ENCODE measurements at regions not wholly inside any gene's neighbourhood (a gene's known extent, or its start where the extent isn't known, plus 50 kb on each side); places are given as distances from the start of the nearest gene placed in this dataset.
"Not testable (repeated sequence)": the region's sequence is repeated elsewhere in the genome, so short reads cannot be mapped to it uniquely, and the experiment has no call there.

- DNase-seq: no peak
These were observed 187.6 kb downstream of the ETNK1 start for GRCh38 chr12:22812531-22812930.

GRCh38 chr12:22821985-22822384 is 197.0 kb downstream of the ETNK1 start:
- no peak for DNase-seq

- no peak for DNase-seq
These were observed 201.1 kb downstream of the ETNK1 start for GRCh38 chr12:22826026-22826425.

GRCh38 chr12:22826446-22826981 is 201.5 kb downstream of the ETNK1 start:
- DNase-seq: not testable (repeated sequence)

GRCh38 chr12:22828066-22828465 is 203.1 kb downstream of the ETNK1 start:
- no peak for DNase-seq

- DNase-seq: no peak
These were observed 210.5 kb downstream of the ETNK1 start for GRCh38 chr12:22835431-22835830.

- no peak for DNase-seq
These were observed 225.2 kb downstream of the ETNK1 start for GRCh38 chr12:22850185-22850584.

GRCh38 chr12:22851532-22851931 is 226.6 kb downstream of the ETNK1 start:
- no peak for DNase-seq

GRCh38 chr12:22855456-22855855 is 230.5 kb downstream of the ETNK1 start:
- no peak for DNase-seq

GRCh38 chr12:22856178-22856577 is 231.2 kb downstream of the ETNK1 start:
- peak; percentile 11 to 21 for DNase-seq

GRCh38 chr12:22858849-22859570 is 234.0 kb downstream of the ETNK1 start:
- DNase-seq: no peak

GRCh38 chr12:22860926-22861325 is 236.0 kb downstream of the ETNK1 start:
- no peak for DNase-seq

- no peak for DNase-seq
These were observed 240.9 kb downstream of the ETNK1 start for GRCh38 chr12:22865822-22866221.

- no peak for DNase-seq
These were observed 241.4 kb downstream of the ETNK1 start for GRCh38 chr12:22866406-22866805.

- no peak for DNase-seq
These were observed 249.2 kb downstream of the ETNK1 start for GRCh38 chr12:22874151-22874550.

GRCh38 chr12:22876262-22876661 is 251.3 kb downstream of the ETNK1 start:
- DNase-seq: no peak

- no peak for DNase-seq
These were observed 254.2 kb downstream of the ETNK1 start for GRCh38 chr12:22879203-22879602.

GRCh38 chr12:22880331-22880730 is 255.4 kb downstream of the ETNK1 start:
- DNase-seq: no peak

- no peak for DNase-seq
These were observed 255.8 kb downstream of the ETNK1 start for GRCh38 chr12:22880807-22881206.

- peak; percentile 23 to 69 for DNase-seq
These were observed 257.0 kb downstream of the ETNK1 start for GRCh38 chr12:22881878-22882385.

GRCh38 chr12:22882559-22882958 is 257.6 kb downstream of the ETNK1 start:
- no peak for DNase-seq

- no peak for DNase-seq
These were observed 268.9 kb downstream of the ETNK1 start for GRCh38 chr12:22893878-22894277.

- DNase-seq: no peak
These were observed 274.2 kb downstream of the ETNK1 start for GRCh38 chr12:22899184-22899583.

GRCh38 chr12:22900401-22900800 is 275.4 kb downstream of the ETNK1 start:
- no peak for DNase-seq

- DNase-seq: no peak
These were observed 279.5 kb downstream of the ETNK1 start for GRCh38 chr12:22904485-22904884.
